Activated B cell treated with CpG ODN at 0.5 μM for 24 hours (primary cell): ENCODE measurements at regions not wholly inside any gene's neighbourhood (a gene's known extent, or its start where the extent isn't known, plus 50 kb on each side); places are given as distances from the start of the nearest gene placed in this dataset.

Experiments used
- ATAC-seq: fragments of 200-7000 bp; cut with Tn5 transposase; one replicate; pipeline ENCODE4 v1.10.0; 2021; ENCODE audit warnings: low read depth, mild to moderate bottlenecking, moderate library complexity
- CTCF ChIA-PET: fragments of 350-600 bp; sonication (Branson Sonifier 250); formaldehyde crosslinking; loops from one replicate; lab custom pipeline; 2021; ENCODE audit warnings: antibody characterized with exemption; lab: Charles Lee
- POLR2A ChIA-PET: fragments of 350-600 bp; sonication (Branson Sonifier 250); formaldehyde crosslinking; loops from one replicate; lab custom pipeline; 2021; ENCODE audit warnings: antibody characterized with exemption; lab: Charles Lee
- DNase-seq: peaks from one replicate; pipeline ENCODE4 v3.0.0; 2022
- H3K27ac Mint-ChIP-seq: one replicate; pipeline ENCODE4 v1.8.0; 2020; ENCODE audit warnings: mixed read lengths
- H3K27me3 Mint-ChIP-seq: one replicate; pipeline ENCODE4 v1.8.0; 2021; ENCODE audit warnings: mixed read lengths
- H3K36me3 Mint-ChIP-seq: one replicate; pipeline ENCODE4 v1.8.0; 2021; ENCODE audit warnings: low read depth, mixed read lengths
- H3K4me1 Mint-ChIP-seq: one replicate; pipeline ENCODE4 v1.8.0; 2021; ENCODE audit warnings: mixed read lengths
- H3K4me3 Mint-ChIP-seq: one replicate; pipeline ENCODE4 v1.8.0; 2020; ENCODE audit warnings: mild to moderate bottlenecking, mixed read lengths
- H3K9me3 Mint-ChIP-seq: one replicate; pipeline ENCODE4 v1.8.0; 2020; ENCODE audit warnings: mixed read lengths
- CTCF ChIP-seq: fragments of 200-600 bp; IDR thresholded peaks from one replicate; pipeline ENCODE4 v1.8.0; 2022; ENCODE audit warnings: antibody characterized with exemption, mild to moderate bottlenecking
- intact Hi-C: fragments of 100-400 bp; cut with micrococcal nuclease; formaldehyde crosslinking; loops from one replicate; pipeline ENCODE4 v1.15.1; 2024

DNA sequence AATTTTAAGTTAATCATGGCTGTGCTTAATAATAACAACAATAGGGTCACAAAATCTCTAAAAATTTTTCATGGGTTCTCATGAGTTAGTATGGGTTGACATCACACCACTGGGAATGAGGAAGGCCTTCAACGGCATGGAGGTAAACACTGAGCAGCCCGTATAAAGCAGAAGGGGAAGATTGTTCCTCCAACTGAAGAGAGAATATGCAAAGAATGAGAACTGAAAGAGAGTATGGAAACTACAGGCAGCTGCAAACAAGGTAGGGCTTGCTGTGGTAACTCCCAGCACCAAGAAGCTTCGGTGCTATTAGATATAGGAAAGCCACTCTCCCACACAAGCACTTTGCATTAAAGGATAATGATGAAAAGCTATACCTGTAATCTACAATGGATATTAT lies 1242.3 kb upstream of the CELF4 start:
- DNase-seq (no peak), ATAC-seq (no peak)
- no peaks in the 10 kb centered on the region for H3K4me1 Mint-ChIP-seq
- ChIA-PET CTCF (no interaction called here), POLR2A (no interaction called here)
- no peaks in the 10 kb centered on the region for H3K27me3 Mint-ChIP-seq
- H3K27ac Mint-ChIP-seq, result no peak overlapping the region
- intact Hi-C loops, result no loop called here
- H3K4me3 Mint-ChIP-seq, result no peak overlapping the region
- H3K36me3 Mint-ChIP-seq, result no peaks in the 10 kb centered on the region
- no peaks in the 10 kb centered on the region for H3K9me3 Mint-ChIP-seq
- TF ChIP-seq CTCF, result no peak

GRCh38 chr18:38805256-38805655 lies 1239.7 kb upstream of the CELF4 start:
- Mint-ChIP-seq H3K36me3 (no peaks in the 10 kb centered on the region), H3K27ac (no peak overlapping the region), H3K4me3 (no peak overlapping the region), H3K4me1 (no peaks in the 10 kb centered on the region), H3K27me3 (no peaks in the 10 kb centered on the region), H3K9me3 (peaks cover 2% of the 10 kb centered on the region)
- intact Hi-C loops, result no loop called here
- CTCF ChIA-PET, result no interaction called here
- DNase-seq (no peak), ATAC-seq (no peak)
- POLR2A ChIA-PET, result no interaction called here
- TF ChIP-seq CTCF, result no peak

DNA sequence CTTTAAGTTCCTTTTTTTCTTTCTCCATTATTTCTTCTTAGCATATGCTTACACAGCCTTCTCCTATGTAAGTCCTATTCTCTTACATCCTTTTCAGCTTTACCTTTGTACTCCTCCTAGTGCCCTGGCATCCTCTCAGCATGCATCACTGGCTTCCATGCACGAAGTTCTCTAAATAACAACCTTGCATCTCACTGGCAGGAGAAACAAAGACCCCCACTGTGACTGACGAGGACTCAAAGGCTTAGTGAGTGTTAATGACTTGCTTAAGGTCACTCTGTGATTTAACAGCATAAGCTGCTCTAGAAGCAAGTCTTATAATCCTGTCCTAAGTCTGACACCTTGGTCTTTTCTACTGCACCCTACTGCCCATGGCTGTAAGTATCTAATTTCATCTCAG lies 1236.0 kb upstream of the CELF4 start:
- H3K4me1 Mint-ChIP-seq, result no peaks in the 10 kb centered on the region
- no peak overlapping the region for H3K4me3 Mint-ChIP-seq
- ATAC-seq (no peak), DNase-seq (no peak)
- no peak for TF ChIP-seq CTCF
- no peaks in the 10 kb centered on the region for H3K36me3 Mint-ChIP-seq
- no peaks in the 10 kb centered on the region for H3K27me3 Mint-ChIP-seq
- peaks cover 8% of the 10 kb centered on the region for H3K9me3 Mint-ChIP-seq
- ChIA-PET CTCF (no interaction called here), POLR2A (no interaction called here)
- intact Hi-C loops, result no loop called here
- no peak overlapping the region for H3K27ac Mint-ChIP-seq

GRCh38 chr18:38796762-38797161 lies 1231.2 kb upstream of the CELF4 start:
- H3K27ac Mint-ChIP-seq, result no peak overlapping the region
- intact Hi-C loops, result no loop called here
- DNase-seq (no peak), ATAC-seq (no peak)
- no peaks in the 10 kb centered on the region for H3K4me1 Mint-ChIP-seq
- POLR2A ChIA-PET, result no interaction called here
- no peaks in the 10 kb centered on the region for H3K36me3 Mint-ChIP-seq
- H3K4me3 Mint-ChIP-seq, result no peak overlapping the region
- CTCF ChIA-PET, result no interaction called here
- no peaks in the 10 kb centered on the region for H3K27me3 Mint-ChIP-seq
- TF ChIP-seq CTCF, result no peak
- peaks cover 10% of the 10 kb centered on the region for H3K9me3 Mint-ChIP-seq

DNA sequence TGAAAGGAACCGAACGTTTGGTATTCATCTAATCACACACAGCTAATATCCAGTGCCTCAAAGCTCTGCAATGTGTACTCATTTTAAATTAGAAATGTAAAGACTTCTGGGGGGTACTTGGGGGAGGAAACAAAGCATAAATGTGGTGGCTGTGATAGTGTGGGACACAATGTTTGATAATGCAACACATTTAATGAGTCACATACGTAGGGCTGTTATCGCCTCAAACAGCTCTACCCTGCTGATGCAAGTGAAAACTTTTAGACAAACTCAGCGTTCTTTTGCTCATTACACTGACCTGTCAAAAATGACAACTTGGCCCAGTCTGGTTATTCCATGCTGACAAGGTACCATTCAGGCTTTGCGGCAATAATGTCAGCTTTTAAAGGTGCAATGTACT lies 1227.1 kb upstream of the CELF4 start:
- peaks cover 2% of the 10 kb centered on the region for H3K9me3 Mint-ChIP-seq
- H3K36me3 Mint-ChIP-seq, result no peaks in the 10 kb centered on the region
- ChIA-PET POLR2A (no interaction called here), CTCF (no interaction called here)
- DNase-seq (no peak), ATAC-seq (no peak)
- TF ChIP-seq CTCF, result no peak
- intact Hi-C loops, result no loop called here
- no peaks in the 10 kb centered on the region for H3K27me3 Mint-ChIP-seq
- no peak overlapping the region for H3K4me3 Mint-ChIP-seq
- H3K4me1 Mint-ChIP-seq, result no peaks in the 10 kb centered on the region
- H3K27ac Mint-ChIP-seq, result no peak overlapping the region
